ENCODE measurements at regions not wholly inside any gene's neighbourhood (a gene's known extent, or its start where the extent isn't known, plus 50 kb on each side); places are given as distances from the start of the nearest gene placed in this dataset.

DNA sequence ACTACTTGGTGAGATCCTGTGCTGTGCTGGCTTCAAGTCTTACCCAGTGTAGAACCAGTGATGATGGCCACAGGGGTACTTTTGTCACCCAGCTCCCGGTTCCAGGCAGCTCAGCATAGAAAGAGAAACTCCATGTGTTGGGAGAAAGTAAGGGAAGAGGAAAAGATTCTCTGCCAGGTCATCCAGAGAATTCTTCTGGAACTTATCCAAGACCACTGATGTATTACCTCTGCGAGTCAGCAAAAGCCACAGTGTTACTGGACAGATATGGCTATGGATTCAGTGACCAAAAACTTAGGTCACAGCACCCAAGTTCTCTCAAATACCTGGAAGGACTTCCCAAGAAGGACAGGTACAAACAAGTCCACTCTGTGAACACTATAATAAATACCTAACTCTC lies 399.5 kb upstream of the MIR17HG start:
- TF ChIP-seq, protein P1, sequence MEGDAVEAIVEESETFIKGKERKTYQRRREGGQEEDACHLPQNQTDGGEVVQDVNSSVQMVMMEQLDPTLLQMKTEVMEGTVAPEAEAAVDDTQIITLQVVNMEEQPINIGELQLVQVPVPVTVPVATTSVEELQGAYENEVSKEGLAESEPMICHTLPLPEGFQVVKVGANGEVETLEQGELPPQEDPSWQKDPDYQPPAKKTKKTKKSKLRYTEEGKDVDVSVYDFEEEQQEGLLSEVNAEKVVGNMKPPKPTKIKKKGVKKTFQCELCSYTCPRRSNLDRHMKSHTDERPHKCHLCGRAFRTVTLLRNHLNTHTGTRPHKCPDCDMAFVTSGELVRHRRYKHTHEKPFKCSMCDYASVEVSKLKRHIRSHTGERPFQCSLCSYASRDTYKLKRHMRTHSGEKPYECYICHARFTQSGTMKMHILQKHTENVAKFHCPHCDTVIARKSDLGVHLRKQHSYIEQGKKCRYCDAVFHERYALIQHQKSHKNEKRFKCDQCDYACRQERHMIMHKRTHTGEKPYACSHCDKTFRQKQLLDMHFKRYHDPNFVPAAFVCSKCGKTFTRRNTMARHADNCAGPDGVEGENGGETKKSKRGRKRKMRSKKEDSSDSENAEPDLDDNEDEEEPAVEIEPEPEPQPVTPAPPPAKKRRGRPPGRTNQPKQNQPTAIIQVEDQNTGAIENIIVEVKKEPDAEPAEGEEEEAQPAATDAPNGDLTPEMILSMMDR (IDR thresholded peaks at IDR 0.05): no peak
- TF ChIP-seq POLR2AphosphoS5 (IDR thresholded peaks at IDR 0.05): no peak

Measured in gastroesophageal sphincter (tissue), 3 donors.